Natural killer cell treated with Interleukin-12 subunit alpha and Interleukin-12 subunit beta and Interleukin-15 and Interleukin-18, amount 100 ng/mL, for 72 hours (primary cell): ENCODE measurements at regions not wholly inside any gene's neighbourhood (a gene's known extent, or its start where the extent isn't known, plus 50 kb on each side); places are given as distances from the start of the nearest gene placed in this dataset.
"Not testable (repeated sequence)": the region's sequence is repeated elsewhere in the genome, so short reads cannot be mapped to it uniquely, and the experiment has no call there.

Experiments used
- ATAC-seq, 2 donors: fragments of 150-1000 bp; cut with Tn5 transposase in 1 of 2; sonication (Bioruptor Pico), chemical (Tn5 transposase) in 1 of 2; 2 replicates each; pipeline ENCODE4 v1.10.0; 2021
- DNase-seq: peaks from one replicate; pipeline ENCODE4 v3.0.0; 2022; ENCODE audit warnings: low spot score
- H3K27ac Mint-ChIP-seq, 2 donors: 1 replicate in 1 of 2; 2 replicates in 1 of 2; pipeline ENCODE4 v1.8.0; 2022; ENCODE audit warnings: mixed read lengths in 2 of 2, mild to moderate bottlenecking in 1 of 2, moderate library complexity in 1 of 2
- H3K27me3 Mint-ChIP-seq, 2 donors: 1 replicate in 1 of 2; 2 replicates in 1 of 2; pipeline ENCODE4 v1.8.0; 2022; ENCODE audit warnings: mixed read lengths in 2 of 2
- H3K36me3 Mint-ChIP-seq: one replicate; pipeline ENCODE4 v1.8.0; 2022; ENCODE audit warnings: mixed read lengths
- H3K4me1 Mint-ChIP-seq, 2 donors: 1 replicate in 1 of 2; 2 replicates in 1 of 2; pipeline ENCODE4 v1.8.0; 2022; ENCODE audit warnings: low read depth in 2 of 2, mixed read lengths in 2 of 2, mild to moderate bottlenecking in 1 of 2
- H3K4me3 Mint-ChIP-seq: one replicate; pipeline ENCODE4 v1.8.0; 2022; ENCODE audit warnings: mixed read lengths
- H3K9me3 Mint-ChIP-seq: 2 replicates; pipeline ENCODE4 v1.8.0; 2022; ENCODE audit warnings: mixed read lengths

GRCh38 chrX:25151749-25152148 is 136.0 kb upstream of the ARX start:
- Mint-ChIP-seq H3K4me3 (no peak overlapping the region), H3K9me3 (no peaks in the 10 kb centered on the region), H3K27me3 (peaks cover 19 to 26% of the 10 kb centered on the region in 2 donors), H3K36me3 (no peaks in the 10 kb centered on the region), H3K27ac (no peak overlapping the region), H3K4me1 (no peaks in the 10 kb centered on the region)
- ATAC-seq = no peak
- DNase-seq = no peak

- Mint-ChIP-seq H3K9me3 (no peaks in the 10 kb centered on the region), H3K27ac (no peak overlapping the region), H3K4me1 (no peaks in the 10 kb centered on the region), H3K4me3 (no peak overlapping the region), H3K36me3 (no peaks in the 10 kb centered on the region), H3K27me3 (peaks cover 0 to 17% of the 10 kb centered on the region in 2 donors)
- no peak for ATAC-seq
- DNase-seq = no peak
These were observed 128.5 kb upstream of the ARX start for GRCh38 chrX:25144043-25144940.

GRCh38 chrX:25143596-25143995 is 127.8 kb upstream of the ARX start:
- Mint-ChIP-seq H3K27me3 (peaks cover 6 to 15% of the 10 kb centered on the region in 2 donors), H3K27ac (no peak overlapping the region), H3K36me3 (no peaks in the 10 kb centered on the region), H3K4me1 (no peaks in the 10 kb centered on the region), H3K4me3 (no peak overlapping the region), H3K9me3 (no peaks in the 10 kb centered on the region)
- ATAC-seq (no peak), DNase-seq (no peak)

GRCh38 chrX:25141684-25142083 is 125.9 kb upstream of the ARX start:
- peaks cover 7 to 15% of the 10 kb centered on the region in 2 donors for H3K27me3 Mint-ChIP-seq
- DNase-seq (no peak), ATAC-seq (no peak)
- H3K4me1 Mint-ChIP-seq = no peaks in the 10 kb centered on the region
- H3K9me3 Mint-ChIP-seq = no peaks in the 10 kb centered on the region
- no peak overlapping the region for H3K27ac Mint-ChIP-seq
- no peak overlapping the region for H3K4me3 Mint-ChIP-seq
- no peaks in the 10 kb centered on the region for H3K36me3 Mint-ChIP-seq

GRCh38 chrX:25131055-25131454 is 115.3 kb upstream of the ARX start:
- no peak for DNase-seq
- no peak overlapping the region for H3K27ac Mint-ChIP-seq
- H3K36me3 Mint-ChIP-seq = no peaks in the 10 kb centered on the region
- H3K9me3 Mint-ChIP-seq = peaks cover 3% of the 10 kb centered on the region
- H3K27me3 Mint-ChIP-seq = peaks cover 24 to 34% of the 10 kb centered on the region in 2 donors
- no peaks in the 10 kb centered on the region for H3K4me1 Mint-ChIP-seq
- no peak overlapping the region for H3K4me3 Mint-ChIP-seq
- no peak for ATAC-seq

GRCh38 chrX:25130619-25131018 is 114.9 kb upstream of the ARX start:
- H3K9me3 Mint-ChIP-seq = peaks cover 3% of the 10 kb centered on the region
- H3K4me1 Mint-ChIP-seq = no peaks in the 10 kb centered on the region
- no peak for ATAC-seq
- no peak overlapping the region for H3K27ac Mint-ChIP-seq
- no peak for DNase-seq
- H3K4me3 Mint-ChIP-seq = no peak overlapping the region
- H3K36me3 Mint-ChIP-seq = no peaks in the 10 kb centered on the region
- H3K27me3 Mint-ChIP-seq = peaks cover 23 to 30% of the 10 kb centered on the region in 2 donors

- H3K27me3 Mint-ChIP-seq = peaks cover 15 to 32% of the 10 kb centered on the region in 2 donors
These were observed 109.7 kb upstream of the ARX start for GRCh38 chrX:25125483-25125882.

GRCh38 chrX:25124391-25124790 is 108.6 kb upstream of the ARX start:
- Mint-ChIP-seq H3K9me3 (peaks cover 3% of the 10 kb centered on the region), H3K36me3 (no peaks in the 10 kb centered on the region), H3K4me1 (no peaks in the 10 kb centered on the region), H3K27ac (no peak overlapping the region), H3K27me3 (peaks cover 15 to 39% of the 10 kb centered on the region in 2 donors), H3K4me3 (no peak overlapping the region)
- DNase-seq (no peak), ATAC-seq (no peak)

More at GRCh38 chrX:25125483-25125882, 109.7 kb upstream of the ARX start:
- H3K4me3 Mint-ChIP-seq = no peak overlapping the region
- peaks cover 3% of the 10 kb centered on the region for H3K9me3 Mint-ChIP-seq
- no peaks in the 10 kb centered on the region for H3K36me3 Mint-ChIP-seq
- no peak for DNase-seq
- no peak overlapping the region for H3K27ac Mint-ChIP-seq
- no peak for ATAC-seq
- H3K4me1 Mint-ChIP-seq = no peaks in the 10 kb centered on the region

- ATAC-seq (peak in 1 of 2 donors; percentile 6), DNase-seq (no peak)
- no peak overlapping the region for H3K27ac Mint-ChIP-seq
- no peaks in the 10 kb centered on the region for H3K9me3 Mint-ChIP-seq
- no peaks in the 10 kb centered on the region for H3K4me1 Mint-ChIP-seq
- no peak overlapping the region for H3K4me3 Mint-ChIP-seq
- H3K27me3 Mint-ChIP-seq = no peaks in the 10 kb centered on the region
- no peaks in the 10 kb centered on the region for H3K36me3 Mint-ChIP-seq
These were observed 96.4 kb upstream of the ARX start for GRCh38 chrX:25112156-25112555.

- H3K27me3 Mint-ChIP-seq = no peaks in the 10 kb centered on the region
- ATAC-seq (no peak), DNase-seq (no peak)
- no peaks in the 10 kb centered on the region for H3K36me3 Mint-ChIP-seq
- H3K27ac Mint-ChIP-seq = no peak overlapping the region
- H3K4me3 Mint-ChIP-seq = no peak overlapping the region
- H3K4me1 Mint-ChIP-seq = no peaks in the 10 kb centered on the region
- H3K9me3 Mint-ChIP-seq = no peaks in the 10 kb centered on the region
These were observed 92.7 kb upstream of the ARX start for GRCh38 chrX:25108481-25108880.

- Mint-ChIP-seq H3K4me1 (no peaks in the 10 kb centered on the region), H3K36me3 (no peaks in the 10 kb centered on the region), H3K9me3 (no peaks in the 10 kb centered on the region), H3K27me3 (peaks cover 7% of the 10 kb centered on the region in 2 donors), H3K27ac (no peak overlapping the region), H3K4me3 (no peak overlapping the region)
- ATAC-seq (no peak), DNase-seq (no peak)
These were observed 89.5 kb upstream of the ARX start for GRCh38 chrX:25105221-25105620.

GRCh38 chrX:25096522-25097045 is 80.8 kb upstream of the ARX start:
- Mint-ChIP-seq H3K9me3 (no peaks in the 10 kb centered on the region), H3K36me3 (no peaks in the 10 kb centered on the region), H3K4me3 (no peak overlapping the region), H3K4me1 (no peaks in the 10 kb centered on the region), H3K27ac (no peak overlapping the region), H3K27me3 (peaks cover 16 to 17% of the 10 kb centered on the region in 2 donors)
- DNase-seq (no peak), ATAC-seq (no peak)

- H3K9me3 Mint-ChIP-seq, H3K36me3 Mint-ChIP-seq, ATAC-seq, H3K27ac Mint-ChIP-seq, DNase-seq, H3K4me1 Mint-ChIP-seq, H3K4me3 Mint-ChIP-seq: not testable (repeated sequence)
- H3K27me3 Mint-ChIP-seq = peaks cover 8 to 15% of the 10 kb centered on the region in 2 donors
These were observed 75.4 kb upstream of the ARX start for GRCh38 chrX:25091152-25091551.

- Mint-ChIP-seq H3K36me3 (no peaks in the 10 kb centered on the region), H3K4me1 (no peaks in the 10 kb centered on the region)
- ATAC-seq = no peak
These were observed 68.7 kb upstream of the ARX start for GRCh38 chrX:25084446-25084845.

More at GRCh38 chrX:25084446-25084845, 68.7 kb upstream of the ARX start:
- DNase-seq = no peak
- H3K27ac Mint-ChIP-seq = no peak overlapping the region
- H3K4me3 Mint-ChIP-seq = no peak overlapping the region
- peaks cover 8 to 15% of the 10 kb centered on the region in 2 donors for H3K27me3 Mint-ChIP-seq
- H3K9me3 Mint-ChIP-seq = peaks cover 3% of the 10 kb centered on the region
